ENCODE measurements at regions not wholly inside any gene's neighbourhood (a gene's known extent, or its start where the extent isn't known, plus 50 kb on each side); places are given as distances from the start of the nearest gene placed in this dataset.

GRCh38 chrY:12984637-12985344 lies 80.1 kb downstream of the DDX3Y start:
- no TSS peak for BruUV-seq (replicated peaks)
- TF ChIP-seq POLR2AphosphoS5 (IDR thresholded peaks at IDR 0.05; ENCODE audit: low read depth, low read length) (no peak), ZFX (IDR thresholded peaks at IDR 0.05) (no peak), EGR1 (IDR thresholded peaks at IDR 0.05; ENCODE audit: low read depth) (no peak), CEBPB (IDR thresholded peaks at IDR 0.05; ENCODE audit: low read depth) (no peak), EZH2phosphoT487 (IDR thresholded peaks at IDR 0.05; ENCODE audit: borderline replicate concordance) (no peak), RAD21 (IDR thresholded peaks at IDR 0.05; ENCODE audit: low read depth) (no peak), MAX (IDR thresholded peaks at IDR 0.05) (no peak)
- no peak for ATAC-seq

GRCh38 chrY:13017493-13017892 lies 112.8 kb downstream of the DDX3Y start:
- Histone ChIP-seq H3K27ac (ENCODE audit: low read depth, low read length) (no peak overlapping the region), H3K36me3 (ENCODE audit: control insufficient read depth in 1 of 2, insufficient read depth in 2 of 2, low read length in 2 of 2) (no peaks in the 10 kb centered on the region), H3K79me2 (ENCODE audit: insufficient read depth, low read length) (no peaks in the 10 kb centered on the region), H3K4me1 (ENCODE audit: control insufficient read depth in 1 of 2, insufficient read depth in 2 of 2, low read length in 2 of 2) (no peaks in the 10 kb centered on the region), H4K20me1 (ENCODE audit: insufficient read depth) (no peaks in the 10 kb centered on the region), H3K9me3 (ENCODE audit: control insufficient read depth in 1 of 2, insufficient read depth in 1 of 2, low read depth in 1 of 2, low read length in 2 of 2) (no peaks in the 10 kb centered on the region), H3K4me3 (replicated peaks in 1 of 2; ENCODE audit: low read depth in 1 of 2, low read length in 2 of 2) (no peak overlapping the region), H3K9me2 (ENCODE audit: insufficient read depth) (no peaks in the 10 kb centered on the region), H2AFZ (ENCODE audit: low read depth, low read length, poor library complexity, severe bottlenecking) (no peak overlapping the region), H3K27me3 (ENCODE audit: insufficient read depth, low read length) (no peaks in the 10 kb centered on the region), H3K4me2 (ENCODE audit: low read length) (no peak overlapping the region), H3K9ac (ENCODE audit: low read length) (no peak overlapping the region)
- ATAC-seq (no peak), DNase-seq (ENCODE audit: low read depth, low spot score) (no peak)
- no TSS peak for BruUV-seq (replicated peaks)
- RAD21 ChIA-PET (ENCODE audit: low non-redundant PET in 1 of 2, low total read pairs in 2 of 2, uncharacterized antibody in 2 of 2, unreplicated experiment in 2 of 2) = no interaction called here
- CTCF ChIA-PET = no interaction called here
- intact Hi-C loops (cut with micrococcal nuclease) = no loop called here
- no peak for TF ChIP-seq EZH2phosphoT487 (IDR thresholded peaks at IDR 0.05; ENCODE audit: borderline replicate concordance)
- TF ChIP-seq POLR2AphosphoS5 (IDR thresholded peaks at IDR 0.05; ENCODE audit: low read depth, low read length) = no peak
- no peak for TF ChIP-seq MAX (IDR thresholded peaks at IDR 0.05)
- TF ChIP-seq FOSL1 (IDR thresholded peaks at IDR 0.05; ENCODE audit: low read depth) = no peak
- TF ChIP-seq CTCF (IDR thresholded peaks at IDR 0.05 in 2 of 3, conservative IDR thresholded peaks at IDR 0.05 in 1 of 3; ENCODE audit: borderline replicate concordance in 1 of 3, insufficient read depth in 1 of 3, low read depth in 2 of 3, low read length in 2 of 3) = no peak
- TF ChIP-seq CBX3 (IDR thresholded peaks at IDR 0.05; ENCODE audit: low read depth) = no peak
- TF ChIP-seq JUND (IDR thresholded peaks at IDR 0.05) = no peak
- no peak for TF ChIP-seq RAD21 (IDR thresholded peaks at IDR 0.05; ENCODE audit: low read depth)
- TF ChIP-seq TCF7L2 (IDR thresholded peaks at IDR 0.05; ENCODE audit: borderline replicate concordance, extremely low read depth, insufficient read depth, insufficient read length) = no peak
- no peak for TF ChIP-seq YY1 (IDR thresholded peaks at IDR 0.05; ENCODE audit: extremely low read depth, insufficient replicate concordance, low read depth, low read length)
- POLR2A ChIA-PET = no interaction called here

More at GRCh38 chrY:12984637-12985344, 80.1 kb downstream of the DDX3Y start:
- H3K4me1 ChIP-seq (ENCODE audit: control insufficient read depth in 1 of 2, insufficient read depth in 2 of 2, low read length in 2 of 2) = no peaks in the 10 kb centered on the region
- no peak for DNase-seq (ENCODE audit: low read depth, low spot score)
- H3K27ac ChIP-seq (ENCODE audit: low read depth, low read length) = no peak overlapping the region
- H3K9ac ChIP-seq (ENCODE audit: low read length) = no peak overlapping the region
- no peaks in the 10 kb centered on the region for H3K36me3 ChIP-seq (ENCODE audit: control insufficient read depth in 1 of 2, insufficient read depth in 2 of 2, low read length in 2 of 2)
- no peaks in the 10 kb centered on the region for H3K9me2 ChIP-seq (ENCODE audit: insufficient read depth)
- H4K20me1 ChIP-seq (ENCODE audit: insufficient read depth) = no peaks in the 10 kb centered on the region
- POLR2A ChIA-PET = no interaction called here
- no peaks in the 10 kb centered on the region for H3K9me3 ChIP-seq (ENCODE audit: control insufficient read depth in 1 of 2, insufficient read depth in 1 of 2, low read depth in 1 of 2, low read length in 2 of 2)
- no peak overlapping the region for H2AFZ ChIP-seq (ENCODE audit: low read depth, low read length, poor library complexity, severe bottlenecking)
- intact Hi-C loops (cut with micrococcal nuclease) = no loop called here
- CTCF ChIA-PET = no interaction called here
- no peaks in the 10 kb centered on the region for H3K27me3 ChIP-seq (ENCODE audit: insufficient read depth, low read length)
- H3K4me2 ChIP-seq (ENCODE audit: low read length) = no peak overlapping the region
- RAD21 ChIA-PET (ENCODE audit: low non-redundant PET in 1 of 2, low total read pairs in 2 of 2, uncharacterized antibody in 2 of 2, unreplicated experiment in 2 of 2) = no interaction called here
- H3K79me2 ChIP-seq (ENCODE audit: insufficient read depth, low read length) = no peaks in the 10 kb centered on the region
- H3K4me3 ChIP-seq (replicated peaks in 1 of 2; ENCODE audit: low read depth in 1 of 2, low read length in 2 of 2) = no peak overlapping the region

Data from HCT116 (cell line).